ENCODE measurements at regions not wholly inside any gene's neighbourhood (a gene's known extent, or its start where the extent isn't known, plus 50 kb on each side); places are given as distances from the start of the nearest gene placed in this dataset.

- H3K36me3 ChIP-seq (ENCODE audit: insufficient read depth, low read length): no peaks in the 10 kb centered on the region
- H3K4me2 ChIP-seq (ENCODE audit: low read length): no peak overlapping the region
- H3K27me3 ChIP-seq (ENCODE audit: insufficient read depth, low read depth, low read length): no peaks in the 10 kb centered on the region
- H3K9me3 ChIP-seq (ENCODE audit: low read length): no peaks in the 10 kb centered on the region
- H2AFZ ChIP-seq (ENCODE audit: low read depth, low read length): no peak overlapping the region
- no peaks in the 10 kb centered on the region for H3K9me2 ChIP-seq (ENCODE audit: insufficient read depth, low read length)
- H3F3A ChIP-seq (ENCODE audit: insufficient read depth, low read length, poor library complexity, severe bottlenecking): no peaks in the 10 kb centered on the region
- no peak overlapping the region for H3K4me3 ChIP-seq (ENCODE audit: low read length)
- H3K9ac ChIP-seq (ENCODE audit: low read length): no peak overlapping the region
- TF ChIP-seq POLR2AphosphoS5 (IDR thresholded peaks at IDR 0.05) (no peak), RAD21 (conservative IDR thresholded peaks at IDR 0.05) (no peak), EZH2 (IDR thresholded peaks at IDR 0.05; ENCODE audit: borderline replicate concordance, insufficient read depth, low read length, poor library complexity, severe bottlenecking) (no peak), EP300 (conservative IDR thresholded peaks at IDR 0.05; ENCODE audit: poor library complexity, severe bottlenecking) (no peak), SMC3 (conservative IDR thresholded peaks at IDR 0.05; ENCODE audit: poor library complexity) (no peak), CTCF (IDR thresholded peaks at IDR 0.05; ENCODE audit: poor library complexity, severe bottlenecking) (no peak), REST (IDR thresholded peaks at IDR 0.05; ENCODE audit: borderline replicate concordance) (no peak), TAF1 (IDR thresholded peaks at IDR 0.05; ENCODE audit: low read depth) (no peak)
- H4K20me1 ChIP-seq (ENCODE audit: insufficient read depth): no peaks in the 10 kb centered on the region
- no peak overlapping the region for H3K27ac ChIP-seq (ENCODE audit: low read length)
- no peaks in the 10 kb centered on the region for H3K79me2 ChIP-seq (replicated peaks; ENCODE audit: insufficient read depth, low read length)
Observed at GRCh38 chr2:163453920-163454319, 281.9 kb downstream of the FIGN start.

GRCh38 chr2:163441603-163442002 is 294.2 kb downstream of the FIGN start:
- no peak overlapping the region for H3K9ac ChIP-seq (ENCODE audit: low read length)
- H3K9me3 ChIP-seq (ENCODE audit: low read length): no peaks in the 10 kb centered on the region
- no peak overlapping the region for H3K4me2 ChIP-seq (ENCODE audit: low read length)
- TF ChIP-seq CTCF (IDR thresholded peaks at IDR 0.05; ENCODE audit: poor library complexity, severe bottlenecking) (no peak), POLR2AphosphoS5 (IDR thresholded peaks at IDR 0.05) (no peak), MXI1 (conservative IDR thresholded peaks at IDR 0.05; ENCODE audit: poor library complexity, severe bottlenecking) (no peak), SMC3 (conservative IDR thresholded peaks at IDR 0.05; ENCODE audit: poor library complexity) (no peak), EZH2 (IDR thresholded peaks at IDR 0.05; ENCODE audit: borderline replicate concordance, insufficient read depth, low read length, poor library complexity, severe bottlenecking) (no peak), REST (IDR thresholded peaks at IDR 0.05; ENCODE audit: borderline replicate concordance) (no peak), RAD21 (conservative IDR thresholded peaks at IDR 0.05) (no peak)
- H3K79me2 ChIP-seq (replicated peaks; ENCODE audit: insufficient read depth, low read length): no peaks in the 10 kb centered on the region
- no peaks in the 10 kb centered on the region for H3K36me3 ChIP-seq (ENCODE audit: insufficient read depth, low read length)
- H4K20me1 ChIP-seq (ENCODE audit: insufficient read depth): no peaks in the 10 kb centered on the region
- H3F3A ChIP-seq (ENCODE audit: insufficient read depth, low read length, poor library complexity, severe bottlenecking): no peaks in the 10 kb centered on the region
- H3K27me3 ChIP-seq (ENCODE audit: insufficient read depth, low read depth, low read length): no peaks in the 10 kb centered on the region
- no peaks in the 10 kb centered on the region for H3K9me2 ChIP-seq (ENCODE audit: insufficient read depth, low read length)
- H3K27ac ChIP-seq (ENCODE audit: low read length): no peak overlapping the region
- no peak overlapping the region for H3K4me3 ChIP-seq (ENCODE audit: low read length)
- H2AFZ ChIP-seq (ENCODE audit: low read depth, low read length): no peak overlapping the region
